GM12872 (cell line): ENCODE measurements at regions not wholly inside any gene's neighbourhood (a gene's known extent, or its start where the extent isn't known, plus 50 kb on each side); places are given as distances from the start of the nearest gene placed in this dataset.

ENCODE experiments used
- TF ChIP-seq, protein P1 (sequence below): IDR thresholded peaks from 3 replicates; pipeline ENCODE4 v1.5.1; 2011; ENCODE audit warnings: low read depth, mild to moderate bottlenecking, low read length, moderate library complexity; ENCODE audit not compliant: insufficient read depth

- TF ChIP-seq, protein P1, sequence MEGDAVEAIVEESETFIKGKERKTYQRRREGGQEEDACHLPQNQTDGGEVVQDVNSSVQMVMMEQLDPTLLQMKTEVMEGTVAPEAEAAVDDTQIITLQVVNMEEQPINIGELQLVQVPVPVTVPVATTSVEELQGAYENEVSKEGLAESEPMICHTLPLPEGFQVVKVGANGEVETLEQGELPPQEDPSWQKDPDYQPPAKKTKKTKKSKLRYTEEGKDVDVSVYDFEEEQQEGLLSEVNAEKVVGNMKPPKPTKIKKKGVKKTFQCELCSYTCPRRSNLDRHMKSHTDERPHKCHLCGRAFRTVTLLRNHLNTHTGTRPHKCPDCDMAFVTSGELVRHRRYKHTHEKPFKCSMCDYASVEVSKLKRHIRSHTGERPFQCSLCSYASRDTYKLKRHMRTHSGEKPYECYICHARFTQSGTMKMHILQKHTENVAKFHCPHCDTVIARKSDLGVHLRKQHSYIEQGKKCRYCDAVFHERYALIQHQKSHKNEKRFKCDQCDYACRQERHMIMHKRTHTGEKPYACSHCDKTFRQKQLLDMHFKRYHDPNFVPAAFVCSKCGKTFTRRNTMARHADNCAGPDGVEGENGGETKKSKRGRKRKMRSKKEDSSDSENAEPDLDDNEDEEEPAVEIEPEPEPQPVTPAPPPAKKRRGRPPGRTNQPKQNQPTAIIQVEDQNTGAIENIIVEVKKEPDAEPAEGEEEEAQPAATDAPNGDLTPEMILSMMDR = no peak
Measured at GRCh38 chr5:159698322-159698721, 218.0 kb upstream of the ADRA1B start.

- TF ChIP-seq, protein P1 = no peak
Measured at GRCh38 chr5:159700016-159700415, 216.3 kb upstream of the ADRA1B start.

GRCh38 chr5:159702301-159702700 lies 214.0 kb upstream of the ADRA1B start:
- TF ChIP-seq, protein P1 = no peak

DNA sequence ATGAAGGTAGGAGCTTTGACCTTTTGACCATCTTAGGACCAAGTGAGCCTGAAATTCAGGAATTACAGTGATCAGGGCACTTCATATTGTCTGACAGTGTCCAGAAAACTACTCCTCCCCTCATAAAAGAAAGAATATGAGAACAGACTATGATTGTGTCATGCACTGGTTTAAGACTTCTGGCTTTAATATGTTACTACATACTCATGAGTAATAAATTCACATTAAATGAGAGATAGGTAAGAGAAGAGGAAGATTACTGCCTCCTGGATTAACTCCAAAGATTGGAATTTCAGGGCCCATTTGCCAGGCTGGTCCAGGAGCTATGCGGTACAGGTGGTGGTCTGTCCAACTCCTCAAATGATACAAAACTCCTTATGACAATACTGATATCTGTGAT lies 213.5 kb upstream of the ADRA1B start:
- TF ChIP-seq, protein P1 = no peak

DNA sequence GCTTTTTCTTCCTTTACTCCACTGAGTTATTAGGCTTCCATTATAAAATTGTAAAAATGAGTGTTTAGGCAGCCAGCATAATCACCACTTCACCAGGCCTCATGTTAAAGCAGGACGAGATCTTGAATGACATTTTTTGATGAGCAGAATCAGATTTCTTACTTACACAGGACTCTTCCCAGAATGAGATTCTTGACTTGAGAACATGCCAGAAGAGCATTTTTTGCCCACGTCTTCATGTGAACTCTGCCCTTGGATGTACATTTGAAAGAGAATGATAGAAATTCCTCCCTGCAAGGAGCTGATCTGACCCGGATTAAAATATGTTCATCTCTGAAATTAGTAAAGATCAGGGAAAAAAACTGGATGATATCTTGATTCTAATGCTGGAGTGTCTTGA lies 212.1 kb upstream of the ADRA1B start:
- TF ChIP-seq, protein P1 = no peak

DNA sequence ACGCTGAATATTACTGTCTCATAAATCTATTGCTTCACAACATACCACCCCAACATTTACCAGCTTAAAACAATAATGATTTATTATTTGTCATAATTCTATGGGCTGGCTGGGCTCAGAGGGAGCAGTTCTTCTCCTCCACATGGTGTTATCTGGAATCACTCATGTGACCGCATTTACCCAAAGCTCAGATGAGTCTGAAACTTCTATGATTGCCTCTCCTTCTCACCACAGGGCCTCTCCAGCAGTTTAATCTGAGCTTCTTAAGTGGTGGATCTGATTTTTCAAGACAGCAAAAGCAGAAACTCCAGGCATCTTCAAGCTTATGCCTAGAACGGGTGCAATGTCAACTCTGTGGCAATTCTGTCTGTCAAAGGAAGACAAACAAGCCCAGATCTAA lies 210.3 kb upstream of the ADRA1B start:
- TF ChIP-seq, protein P1 = no peak

GRCh38 chr5:159708090-159708489 lies 208.2 kb upstream of the ADRA1B start:
- TF ChIP-seq, protein P1 = no peak

- TF ChIP-seq, protein P1 = no peak
Measured at GRCh38 chr5:159712672-159713071, 203.6 kb upstream of the ADRA1B start.
